Fibroblast of skin of left biceps (primary cell): ENCODE measurements at regions not wholly inside any gene's neighbourhood (a gene's known extent, or its start where the extent isn't known, plus 50 kb on each side); places are given as distances from the start of the nearest gene placed in this dataset.
"Not testable (repeated sequence)": the region's sequence is repeated elsewhere in the genome, so short reads cannot be mapped to it uniquely, and the experiment has no call there.

Experiments
- DNase-seq, 2 experiments: peaks; one replicate each; pipeline ENCODE4 v3.0.0-alpha.2; 2013; ENCODE audit warnings: low read depth in 2 of 2

DNA sequence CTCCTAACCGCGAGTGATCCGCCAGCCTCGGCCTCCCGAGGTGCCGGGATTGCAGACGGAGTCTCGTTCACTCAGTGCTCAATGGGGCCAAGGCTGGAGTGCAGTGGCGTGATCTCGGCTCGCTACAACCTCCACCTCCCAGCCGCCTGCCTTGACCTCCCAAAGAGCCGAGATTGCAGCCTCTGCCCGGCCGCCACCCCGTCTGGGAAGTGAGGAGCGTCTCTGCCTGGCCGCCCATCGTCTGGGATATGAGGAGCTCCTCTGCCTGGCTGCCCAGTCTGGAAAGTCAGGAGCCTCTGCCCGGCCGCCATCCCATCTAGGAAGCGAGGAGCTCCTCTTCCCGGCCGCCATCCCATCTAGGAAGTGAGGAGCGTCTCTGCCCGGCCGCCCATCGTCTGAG lies 58.8 kb upstream of the ANKRD30BL start:
- not testable (repeated sequence) for DNase-seq

DNA sequence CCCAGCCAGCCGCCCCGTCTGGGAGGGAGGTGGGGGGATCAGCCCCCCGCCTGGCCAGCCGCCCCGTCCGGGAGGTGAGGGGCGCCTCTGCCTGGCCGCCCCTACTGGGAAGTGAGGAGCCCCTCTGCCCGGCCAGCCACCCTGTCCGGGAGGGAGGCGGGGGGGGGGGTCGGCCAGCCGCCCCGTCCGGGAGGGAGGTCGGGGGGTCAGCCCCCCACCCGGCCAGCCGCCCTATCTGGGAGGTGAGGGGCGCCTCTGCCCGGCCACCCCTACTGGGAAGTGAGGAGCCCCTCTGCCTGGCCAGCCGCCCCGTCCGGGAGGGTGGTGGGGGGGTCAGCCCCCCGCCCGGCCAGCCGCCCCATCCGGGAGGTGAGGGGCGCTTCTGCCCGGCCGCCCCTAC lies 60.1 kb upstream of the ANKRD30BL start:
- not testable (repeated sequence) for DNase-seq

DNA sequence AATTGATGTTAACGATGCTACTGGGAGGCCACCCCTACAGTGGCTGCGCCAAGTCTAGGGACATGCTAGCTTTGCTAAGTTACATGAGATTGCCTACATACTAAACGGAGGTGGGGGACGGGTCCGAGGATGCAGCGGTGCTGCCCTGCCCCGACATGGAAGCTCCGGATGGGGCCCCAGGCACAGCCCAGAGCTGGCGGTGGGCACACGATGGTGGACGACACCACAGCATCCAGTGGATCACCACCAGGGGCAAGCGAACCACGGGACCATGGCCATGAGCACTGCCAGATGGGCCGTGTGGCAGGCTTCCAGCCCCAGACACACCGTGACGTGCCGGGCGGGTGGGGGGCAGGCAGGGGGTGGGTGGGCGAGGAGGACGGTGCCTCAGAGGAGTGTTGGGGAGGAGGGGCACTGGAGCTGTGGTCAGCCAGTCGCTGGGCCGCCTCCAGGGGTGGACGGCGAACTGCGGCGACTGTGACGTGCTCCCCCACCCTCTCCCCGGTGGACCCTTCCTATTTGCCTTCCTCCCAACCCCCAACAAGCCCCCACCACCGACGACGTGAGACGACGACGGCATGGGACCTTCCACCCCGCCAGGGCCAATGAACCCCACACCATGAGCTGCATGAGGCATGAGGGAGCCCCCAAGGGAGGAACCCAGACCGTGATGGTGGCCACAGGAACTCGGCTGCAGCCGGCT lies 90.6 kb upstream of the ANKRD30BL start:
- no peak for DNase-seq

DNA sequence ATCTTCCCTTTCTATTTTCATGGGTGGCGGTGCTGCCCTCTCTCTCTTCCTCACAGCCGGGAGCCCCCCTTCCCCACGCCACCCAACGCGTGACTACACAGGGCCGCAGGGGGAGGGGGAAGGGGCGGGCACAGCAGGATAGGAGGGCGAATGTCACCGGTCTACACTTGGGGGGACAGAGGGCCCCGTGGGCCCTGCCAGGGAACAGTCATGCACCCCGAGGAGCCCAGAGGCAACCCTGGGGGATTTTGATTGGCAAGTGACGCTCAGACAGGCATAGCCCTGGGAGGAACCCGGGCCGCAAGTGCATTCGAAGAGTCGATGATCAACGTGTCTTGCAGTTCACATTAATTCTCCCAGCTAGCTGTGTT lies 91.1 kb upstream of the ANKRD30BL start:
- DNase-seq: no peak

DNA sequence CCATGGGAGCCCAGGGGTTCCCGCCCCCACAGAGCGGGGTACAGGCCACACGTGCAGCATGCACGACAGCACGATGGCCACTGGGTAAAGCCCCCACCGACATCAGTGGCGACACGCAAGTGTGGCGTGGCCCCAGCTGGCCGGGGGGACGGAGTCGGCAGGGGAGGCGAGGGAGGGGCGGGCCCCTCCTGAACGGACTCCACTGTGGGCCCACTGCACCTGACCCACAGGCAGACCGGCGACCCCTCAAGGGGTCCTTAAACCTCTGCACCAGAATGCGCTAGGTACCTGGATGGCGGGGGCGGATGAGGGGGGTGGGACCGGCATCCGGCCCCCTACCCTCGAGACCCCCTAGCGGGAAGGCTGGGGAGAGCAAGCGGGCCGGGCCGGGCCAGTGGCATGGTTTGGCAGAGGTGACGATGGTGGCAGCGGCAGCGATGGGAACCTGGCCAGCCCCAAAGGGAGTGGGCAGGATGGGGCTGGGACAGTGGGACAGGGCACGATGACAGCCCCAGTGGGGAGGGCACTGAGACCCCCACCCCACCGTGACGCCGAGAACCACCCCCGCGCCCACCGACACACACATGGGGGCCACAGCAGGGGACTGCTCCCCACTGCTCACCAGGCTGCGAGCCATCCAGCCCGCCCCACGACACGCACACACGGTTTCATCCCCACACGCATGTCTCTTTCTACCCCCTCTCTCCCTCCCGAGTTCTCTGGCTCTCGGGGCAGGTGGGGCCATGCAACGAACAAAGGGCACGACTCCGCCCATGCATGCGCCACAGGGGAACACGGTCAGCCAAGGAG lies 91.9 kb upstream of the ANKRD30BL start:
- DNase-seq: no peak

DNA sequence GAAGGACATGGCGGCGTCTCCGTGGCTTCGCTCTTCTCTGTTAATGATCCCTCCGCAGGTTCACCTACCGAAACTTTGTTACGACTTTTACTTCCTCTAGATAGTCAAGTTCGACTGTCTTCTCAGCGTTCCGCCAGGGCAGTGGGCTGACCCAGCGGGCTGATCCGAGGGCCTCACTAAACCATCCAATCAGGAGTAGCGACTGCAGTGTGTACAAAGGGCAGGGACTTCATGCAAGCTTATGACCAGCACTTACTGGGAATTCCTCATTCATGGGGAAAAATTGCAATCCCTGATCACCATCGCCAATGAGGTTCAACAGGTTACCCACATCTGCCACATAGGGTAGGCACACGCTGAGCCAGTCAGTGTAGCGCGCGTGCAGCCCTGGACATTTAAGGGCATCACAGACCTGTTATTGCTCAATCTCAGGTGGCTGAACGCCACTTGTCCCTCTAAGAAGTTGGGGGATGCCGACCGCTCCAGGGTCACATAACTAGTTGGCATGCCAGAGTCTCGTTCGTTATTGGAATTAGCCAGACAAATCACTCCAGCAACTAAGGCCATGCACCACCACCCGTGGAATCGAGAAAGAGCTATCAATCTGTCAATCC lies 92.7 kb upstream of the ANKRD30BL start:
- DNase-seq: not testable (repeated sequence)

DNA sequence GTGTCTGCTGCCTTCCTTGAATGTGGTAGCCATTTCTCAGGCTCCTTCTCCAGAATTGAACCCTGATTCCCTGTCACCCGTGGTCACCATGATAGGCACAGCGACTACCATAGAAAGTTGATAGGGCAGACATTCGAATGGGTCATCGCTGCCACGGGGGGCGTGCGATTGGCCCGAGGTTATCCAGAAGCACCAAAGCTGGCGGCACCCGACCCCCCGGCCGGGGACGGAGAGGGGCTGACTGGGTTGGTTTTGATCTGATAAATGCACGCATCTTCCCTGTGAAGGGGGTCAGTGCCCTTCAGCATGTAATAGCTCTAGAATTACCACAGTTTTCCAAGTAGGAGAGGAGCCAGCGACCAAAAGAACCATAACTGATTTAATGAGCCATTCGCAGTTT lies 94.0 kb upstream of the ANKRD30BL start:
- DNase-seq: no peak

DNA sequence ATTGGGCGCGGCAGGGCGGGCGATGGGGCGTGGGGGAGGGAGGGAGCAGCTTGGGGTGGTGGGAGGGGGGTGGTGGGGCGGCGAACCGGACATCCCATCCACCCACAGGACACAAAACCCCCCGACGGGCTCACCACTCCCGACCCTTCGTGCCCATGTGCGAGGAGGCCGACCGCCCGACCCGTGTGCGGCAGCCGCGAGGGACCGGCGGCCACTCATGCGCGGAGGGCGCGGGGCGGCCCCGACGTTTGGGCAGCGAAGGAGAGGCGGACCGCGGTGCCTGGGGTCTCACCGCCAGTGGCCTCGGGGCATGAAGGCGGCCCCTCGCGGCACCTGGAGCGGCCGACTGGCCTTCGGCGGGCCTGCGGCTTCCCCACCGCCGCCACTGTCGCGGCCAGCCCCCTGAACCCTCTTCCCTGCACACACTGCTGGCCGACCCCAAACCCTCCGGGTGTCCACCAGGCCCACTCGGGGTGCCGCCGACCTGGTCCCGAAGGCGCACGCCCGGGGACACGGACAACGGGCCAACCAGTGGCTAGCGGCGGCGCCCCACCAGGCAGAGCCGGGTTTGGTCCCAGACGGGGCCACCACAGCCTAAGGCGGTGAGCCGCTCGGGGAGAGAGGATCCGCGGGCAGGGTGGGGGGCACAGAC lies 94.6 kb upstream of the ANKRD30BL start:
- DNase-seq: no peak

DNA sequence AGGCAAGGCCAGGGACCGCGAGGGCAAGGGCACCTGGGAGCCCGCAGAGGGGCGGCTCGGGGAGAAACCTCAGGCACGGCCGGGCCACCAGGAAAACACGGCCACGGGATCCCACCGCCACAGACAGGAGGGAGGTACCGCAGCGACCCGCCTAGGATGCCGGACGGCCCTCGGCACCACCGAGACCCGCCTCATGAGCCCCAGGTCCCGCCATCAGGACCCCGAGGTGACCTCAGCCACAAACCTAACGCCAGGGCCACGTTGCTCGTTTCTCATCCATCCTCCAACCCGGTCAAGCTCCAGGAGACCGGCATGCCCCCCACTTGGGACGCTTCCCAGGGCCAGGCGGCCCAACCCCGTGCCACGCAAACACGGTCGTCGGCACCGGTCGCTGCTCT lies 95.2 kb upstream of the ANKRD30BL start:
- DNase-seq: not testable (repeated sequence)

DNA sequence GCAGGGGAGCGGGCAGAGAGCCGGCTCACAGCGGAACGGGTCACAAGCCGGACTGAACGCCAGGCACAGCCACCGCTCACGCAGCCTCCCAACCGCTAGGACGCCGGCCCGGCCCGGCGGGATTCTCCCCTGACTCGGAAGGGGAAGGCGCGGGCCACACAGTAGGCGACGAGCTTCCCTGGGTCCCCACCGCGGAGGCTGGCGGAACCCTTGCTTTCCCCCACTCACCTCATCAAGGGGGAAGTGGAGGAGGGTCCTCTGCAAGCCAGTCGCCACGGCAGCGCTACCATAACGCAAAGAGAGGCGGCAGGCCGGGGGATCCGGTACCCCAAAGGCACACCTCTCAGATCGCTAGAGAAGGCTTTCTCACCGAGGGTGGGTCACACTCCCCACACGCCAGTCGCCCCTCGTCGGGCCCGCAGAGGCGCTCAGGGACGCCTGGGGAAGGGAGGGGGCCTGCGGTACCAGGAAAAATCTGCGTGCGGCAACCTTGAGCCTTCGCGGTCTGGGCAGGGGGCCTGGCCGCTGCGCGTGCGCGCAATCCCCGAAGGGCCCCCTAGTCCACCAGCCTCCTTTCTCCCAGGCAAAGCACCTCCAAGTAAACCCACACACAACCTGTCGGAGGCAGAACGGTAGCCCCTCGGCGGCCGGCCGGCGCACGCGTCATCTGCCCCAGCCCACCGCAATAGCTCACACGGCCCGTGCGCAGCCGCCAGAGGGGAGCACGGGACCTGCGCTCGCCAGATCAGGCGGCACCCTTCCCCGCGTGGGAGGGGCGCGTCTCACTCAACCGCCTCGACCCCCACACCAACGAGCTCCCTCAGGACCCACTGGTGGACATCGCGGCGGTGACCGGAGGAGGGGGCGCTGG lies 95.8 kb upstream of the ANKRD30BL start:
- DNase-seq: not testable (repeated sequence)

DNA sequence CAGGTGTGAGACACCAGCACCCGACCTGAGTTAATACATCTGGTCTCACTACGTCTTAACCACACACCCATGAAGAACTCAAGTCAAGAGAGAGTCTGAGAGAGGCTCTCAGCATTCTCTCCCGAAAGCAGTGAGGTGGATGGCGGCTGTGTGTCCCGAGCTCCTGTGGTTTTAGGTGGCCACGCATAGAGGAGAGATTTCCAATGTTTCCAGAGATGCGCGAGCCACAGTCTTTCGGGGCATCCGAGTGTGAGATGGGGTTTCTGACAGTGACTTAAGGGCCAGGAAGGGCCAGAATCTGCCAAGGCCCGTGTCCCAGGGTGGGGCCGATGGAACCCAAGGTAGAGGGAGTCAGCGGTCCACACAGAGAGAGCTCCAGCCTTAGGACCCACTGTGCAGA lies 97.5 kb upstream of the ANKRD30BL start:
- DNase-seq: not testable (repeated sequence)

DNA sequence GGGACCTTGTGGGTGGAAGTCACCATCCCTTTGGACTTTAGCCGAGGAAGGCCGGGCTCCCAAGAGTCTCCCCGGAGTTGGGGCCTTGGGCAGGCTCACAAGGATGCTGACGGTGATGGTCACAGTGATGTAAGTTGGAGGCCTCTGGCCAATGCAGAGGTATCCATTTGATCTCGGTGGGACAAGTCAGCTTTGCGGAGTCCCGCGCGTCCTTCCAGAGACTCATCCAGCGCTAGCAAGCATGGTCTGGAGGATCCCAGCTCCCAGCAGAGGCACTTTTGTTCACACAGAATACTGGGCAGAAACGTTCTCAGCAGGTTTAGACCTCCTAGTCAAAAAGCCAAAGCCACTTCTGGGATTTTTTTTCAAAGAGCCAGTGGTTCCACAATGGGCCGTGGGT lies 103.8 kb upstream of the ANKRD30BL start:
- not testable (repeated sequence) for DNase-seq

DNA sequence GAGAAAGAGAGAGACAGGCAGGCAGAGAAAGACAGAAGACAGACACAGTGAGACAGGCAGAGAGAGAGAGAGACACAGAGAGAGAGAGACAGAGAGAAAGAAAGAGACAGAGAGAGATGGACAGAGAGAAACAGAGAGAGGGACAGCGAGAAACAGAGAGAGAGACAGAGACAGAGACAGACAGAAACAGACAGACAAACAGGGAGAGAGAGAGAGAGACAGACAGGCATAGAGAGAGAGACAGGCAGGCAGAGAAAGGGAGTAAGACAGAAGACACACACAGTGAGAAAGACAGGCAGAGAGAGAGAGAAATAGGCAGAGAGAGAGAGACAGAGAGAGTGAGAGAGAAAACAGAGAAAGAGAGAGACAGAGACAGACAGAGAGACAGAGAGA lies 105.3 kb upstream of the ANKRD30BL start:
- DNase-seq: no peak

DNA sequence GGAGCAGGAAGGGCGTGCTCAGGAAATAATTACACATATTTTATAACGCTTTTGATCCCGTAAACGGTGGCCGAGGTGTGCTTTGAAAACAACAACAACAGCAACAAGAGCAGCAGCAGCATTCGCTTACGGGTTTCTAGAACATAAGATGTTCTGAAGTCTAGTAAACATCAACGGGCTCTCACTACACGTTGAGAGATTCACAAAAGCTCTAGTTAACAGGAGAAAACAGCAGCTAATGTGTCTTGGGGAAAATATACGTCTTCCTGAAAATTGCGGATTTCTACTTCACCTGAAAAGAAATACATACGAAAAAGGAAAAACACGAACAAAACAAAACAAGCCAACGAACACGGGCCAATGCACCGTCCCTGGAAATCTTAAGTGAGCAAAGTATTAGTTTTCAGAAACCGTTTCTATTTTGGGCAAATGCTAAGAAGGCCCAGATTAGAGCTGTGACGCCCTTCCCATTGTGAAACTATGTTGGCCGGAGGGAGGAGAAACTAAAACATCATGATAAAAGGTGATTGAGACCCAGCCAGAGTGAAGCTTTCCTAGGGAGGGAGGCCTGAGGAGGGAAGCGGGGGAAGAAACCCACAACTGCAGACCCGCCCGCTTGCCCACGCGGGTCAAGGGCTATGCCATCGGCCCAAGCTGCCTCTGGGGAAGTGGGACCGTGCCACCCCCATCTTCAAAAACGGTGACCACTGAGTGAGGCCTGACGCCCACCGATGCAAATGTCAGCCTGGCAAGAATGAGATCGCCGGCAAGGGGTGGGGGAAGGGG lies 105.9 kb upstream of the ANKRD30BL start:
- DNase-seq: peak; percentile 4 to 5

DNA sequence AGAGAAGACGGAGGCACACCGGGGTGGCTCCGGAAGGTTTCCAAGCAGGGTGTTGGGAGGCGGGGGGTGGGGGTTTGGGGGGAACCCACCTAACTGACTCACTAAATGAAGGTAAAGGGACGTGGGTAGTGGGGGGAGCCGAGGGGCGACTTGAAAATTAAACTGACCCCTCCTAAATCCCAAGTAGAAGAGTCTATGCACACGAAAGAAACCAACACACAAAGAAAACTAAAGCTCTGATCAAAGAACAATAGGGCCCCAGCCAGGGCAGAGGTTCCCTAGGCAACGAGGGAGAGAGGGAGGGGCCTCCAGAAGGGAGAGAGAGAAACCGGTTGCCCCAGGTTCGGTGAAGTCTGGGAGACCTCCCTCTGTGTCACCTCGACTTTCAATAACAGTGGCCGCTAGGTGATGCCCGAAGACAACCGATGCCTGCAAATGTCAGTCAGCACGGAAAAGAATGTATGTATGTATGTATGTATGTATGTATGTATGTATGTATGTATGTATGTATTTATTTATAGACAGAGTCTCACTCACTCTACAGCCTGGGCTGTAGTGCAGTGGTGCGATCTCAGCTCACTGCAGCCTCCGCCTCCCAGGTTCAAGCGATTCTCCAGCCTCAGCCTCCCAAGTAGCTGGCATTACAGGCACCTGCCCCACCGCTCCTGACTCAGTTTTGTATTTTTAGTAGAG lies 106.7 kb upstream of the ANKRD30BL start:
- DNase-seq: peak; percentile 8

DNA sequence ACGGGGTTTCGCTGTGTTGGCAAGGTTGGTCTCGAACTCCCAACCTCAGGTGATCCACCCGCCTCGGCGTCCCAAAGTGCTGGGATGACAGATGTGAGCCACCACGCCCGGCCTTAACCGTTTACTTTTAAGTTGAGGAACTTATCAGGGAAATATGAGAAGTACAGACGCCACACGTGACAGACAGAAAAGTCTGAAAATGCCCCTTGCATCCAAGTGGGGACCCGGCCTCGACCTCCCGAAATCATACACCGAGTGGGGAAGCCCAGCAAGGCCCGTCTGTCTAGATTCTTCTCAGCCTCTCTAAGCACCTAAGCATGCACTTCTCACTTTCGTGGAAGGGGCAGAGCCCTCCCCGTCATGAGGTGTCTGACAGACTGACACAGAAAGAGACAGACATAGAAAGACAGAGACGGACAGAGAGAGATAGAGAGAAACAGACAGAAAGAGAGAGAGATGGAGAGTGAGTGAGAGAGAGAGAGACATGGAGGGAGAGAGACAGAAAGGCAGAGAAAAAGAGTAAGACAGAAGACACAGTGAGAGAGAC lies 107.3 kb upstream of the ANKRD30BL start:
- no peak for DNase-seq

DNA sequence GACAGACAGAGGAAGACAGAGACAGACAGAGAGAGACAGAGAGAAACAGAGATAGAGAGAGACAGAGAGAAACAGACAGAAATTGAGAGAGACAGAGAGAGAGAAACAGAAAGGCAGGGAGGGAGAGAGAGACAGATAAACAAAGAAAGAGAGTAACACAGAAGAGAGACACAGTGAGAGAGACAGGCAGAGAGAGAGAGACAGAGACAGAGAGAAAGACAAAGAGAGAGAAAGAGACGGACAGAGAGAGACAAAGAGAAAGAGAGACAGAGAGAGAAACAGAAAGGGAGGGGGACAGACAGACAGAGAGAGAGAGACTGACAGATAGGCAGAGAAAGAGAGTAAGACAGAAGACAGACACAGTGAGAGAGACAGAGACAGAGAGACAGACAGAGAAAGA lies 108.5 kb upstream of the ANKRD30BL start:
- no peak for DNase-seq

DNA sequence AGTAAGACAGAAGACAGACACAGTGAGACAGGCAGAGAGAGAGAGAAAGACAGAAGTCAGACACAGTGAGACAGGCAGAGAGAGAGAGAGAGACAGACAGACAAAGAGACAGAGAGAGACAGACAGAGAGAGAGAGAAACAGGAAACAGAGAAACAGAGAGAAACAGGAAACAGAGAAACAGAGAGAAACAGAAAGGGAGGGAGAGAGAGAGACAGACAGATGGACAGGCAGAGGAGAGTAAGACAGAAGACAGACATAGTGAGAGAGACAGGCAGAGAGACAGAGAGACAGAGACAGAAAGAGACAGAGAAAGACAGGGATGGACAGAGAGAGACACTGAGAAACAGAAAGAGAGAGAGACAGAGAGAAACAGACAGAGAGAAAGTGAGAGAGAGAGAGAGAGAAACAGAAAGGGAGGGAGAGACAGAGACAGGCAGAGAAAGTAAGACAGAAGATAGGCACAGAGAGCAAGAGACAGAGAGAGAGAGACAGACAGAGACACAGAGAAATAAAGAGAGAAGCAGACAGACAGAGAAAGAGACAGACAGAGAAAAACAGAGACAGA lies 109.3 kb upstream of the ANKRD30BL start:
- DNase-seq: no peak

DNA sequence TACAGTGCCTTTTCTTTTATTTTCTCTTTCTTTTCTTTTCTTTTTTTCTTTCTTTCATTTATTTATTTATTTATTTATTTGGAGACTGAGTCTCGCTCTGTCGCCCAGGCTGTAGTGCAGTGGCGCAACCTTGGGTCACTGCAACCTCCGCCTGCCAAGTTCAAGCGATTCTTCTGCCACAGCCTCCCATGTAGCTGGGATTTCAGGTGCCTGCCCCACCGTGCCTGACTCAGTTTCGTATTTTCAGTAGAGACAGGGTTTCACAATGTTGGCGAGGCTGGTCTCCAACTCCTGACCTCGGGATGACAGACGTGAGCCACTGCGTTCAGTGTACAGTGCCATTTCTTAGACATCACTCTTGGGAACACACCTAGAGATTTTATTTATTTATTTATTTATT lies 110.0 kb upstream of the ANKRD30BL start:
- not testable (repeated sequence) for DNase-seq
